Neuronal stem cell (in vitro differentiated cells): ENCODE measurements at regions not wholly inside any gene's neighbourhood (a gene's known extent, or its start where the extent isn't known, plus 50 kb on each side); places are given as distances from the start of the nearest gene placed in this dataset.
A peak's percentile ranks its signal among the peaks of the same experiment; 100 is the strongest.

Source experiments
- DNase-seq: peaks from one replicate; pipeline ENCODE4 v3.0.0-alpha.2; 2013; ENCODE audit warnings: low spot score
- H2AFZ ChIP-seq: one replicate; pipeline ENCODE4 v1.6.1; 2013; ENCODE audit warnings: mild to moderate bottlenecking, low read length, inconsistent platforms
- H2AK5ac ChIP-seq: 2 replicates; pipeline ENCODE4 v1.6.1; 2013; ENCODE audit warnings: low read depth, mild to moderate bottlenecking, inconsistent platforms, low read length, moderate library complexity, mixed read lengths
- H2BK120ac ChIP-seq: 2 replicates; pipeline ENCODE4 v1.6.1; 2013; ENCODE audit warnings: low read depth, mild to moderate bottlenecking, inconsistent platforms, low read length, moderate library complexity, mixed read lengths
- H2BK12ac ChIP-seq: one replicate; pipeline ENCODE4 v1.6.1; 2013; ENCODE audit warnings: low read length, inconsistent platforms
- H2BK15ac ChIP-seq: 2 replicates; pipeline ENCODE4 v1.6.1; 2013; ENCODE audit warnings: mild to moderate bottlenecking, low read length, inconsistent platforms, mixed read lengths
- H2BK5ac ChIP-seq: one replicate; pipeline ENCODE4 v1.6.1; 2013; ENCODE audit warnings: inconsistent platforms, mild to moderate bottlenecking, low read length, moderate library complexity
- H3K14ac ChIP-seq: one replicate; pipeline ENCODE4 v1.6.1; 2013; ENCODE audit warnings: low read length, inconsistent platforms
- H3K18ac ChIP-seq: 2 replicates; pipeline ENCODE4 v1.6.1; 2013; ENCODE audit warnings: low read length, inconsistent platforms
- H3K23ac ChIP-seq: 2 replicates; pipeline ENCODE4 v1.6.1; 2013; ENCODE audit warnings: low read depth, mild to moderate bottlenecking, mixed read lengths, low read length, inconsistent platforms; ENCODE audit not compliant: poor library complexity
- H3K27ac ChIP-seq: replicated peaks from 3 replicates; pipeline ENCODE4 v1.5.1; 2013; ENCODE audit warnings: low read length, inconsistent platforms
- H3K27me3 ChIP-seq, 3 experiments: 2 replicates each; pipeline ENCODE4 v1.6.1; 2013; ENCODE audit warnings: low read length in 3 of 3, mild to moderate bottlenecking in 2 of 3, inconsistent platforms in 1 of 3, low read depth in 1 of 3, mixed read lengths in 1 of 3, moderate library complexity in 1 of 3; ENCODE audit not compliant: control insufficient read depth in 3 of 3, insufficient read depth in 3 of 3
- H3K36me3 ChIP-seq, 2 donors: replicated peaks in 1 of 2; 2 replicates each; pipeline ENCODE4 v1.6.1; 2013; ENCODE audit warnings: low read length in 2 of 2; ENCODE audit not compliant: control insufficient read depth in 2 of 2, insufficient read depth in 2 of 2
- H3K4ac ChIP-seq: 2 replicates; pipeline ENCODE4 v1.6.1; 2013; ENCODE audit warnings: inconsistent platforms, mild to moderate bottlenecking, low read length, moderate library complexity
- H3K4me1 ChIP-seq, 2 donors: 1 replicate in 1 of 2; 2 replicates in 1 of 2; pipeline ENCODE4 v1.6.1; 2013; ENCODE audit warnings: low read length in 2 of 2, low read depth in 1 of 2; ENCODE audit not compliant: control insufficient read depth in 2 of 2, insufficient read depth in 1 of 2
- H3K4me2 ChIP-seq: one replicate; pipeline ENCODE4 v1.6.1; 2013; ENCODE audit warnings: mild to moderate bottlenecking, low read length, inconsistent platforms; ENCODE audit not compliant: insufficient read depth, poor library complexity, severe bottlenecking
- H3K4me3 ChIP-seq, 2 donors: 2 replicates each; pipeline ENCODE4 v1.5.1; 2013; ENCODE audit warnings: low read length in 2 of 2, mild to moderate bottlenecking in 2 of 2, inconsistent platforms in 1 of 2, moderate library complexity in 1 of 2
- H3K79me1 ChIP-seq: one replicate; pipeline ENCODE4 v1.6.1; 2013; ENCODE audit warnings: low read depth, mild to moderate bottlenecking, inconsistent platforms, low read length, moderate library complexity
- H3K9ac ChIP-seq: one replicate; pipeline ENCODE4 v1.6.1; 2013; ENCODE audit warnings: mild to moderate bottlenecking, low read depth, low read length, inconsistent platforms; ENCODE audit not compliant: poor library complexity
- H3K9me3 ChIP-seq, 2 donors: replicated peaks in 1 of 2; 2 replicates each; pipeline versions ENCODE3 to v1.6.1; 2013; ENCODE audit warnings: low read length in 2 of 2, mild to moderate bottlenecking in 2 of 2, inconsistent platforms in 1 of 2, low read depth in 1 of 2, mixed read lengths in 1 of 2, moderate library complexity in 1 of 2; ENCODE audit not compliant: control insufficient read depth in 2 of 2, insufficient read depth in 1 of 2
- H4K8ac ChIP-seq: one replicate; pipeline ENCODE4 v1.6.1; 2013; ENCODE audit warnings: low read depth, mild to moderate bottlenecking, inconsistent platforms, low read length, moderate library complexity
- H4K91ac ChIP-seq: one replicate; pipeline ENCODE4 v1.6.1; 2013; ENCODE audit warnings: low read length, low read depth, mild to moderate bottlenecking, inconsistent platforms; ENCODE audit not compliant: poor library complexity
- WGBS, 2 donors: extraction: QIAGEN DNeasy Blood & Tissue Kit; methylation state at CpG; one replicate each; pipeline ENCODE4 v1.1.7; 2013; ENCODE audit warnings: missing lambda C conversion rate in 2 of 2, mixed read lengths in 1 of 2; ENCODE audit not compliant: insufficient read length in 2 of 2, insufficient replicate concordance in 1 of 2; ENCODE audit errors: extremely low coverage in 2 of 2; 5-methylcytosine and 5-hydroxymethylcytosine counted together

GRCh38 chr14:95439881-95440280 is 76.6 kb downstream of the SYNE3 start:
- Histone ChIP-seq H2AFZ (no peak overlapping the region), H3K23ac (peak overlapping the region; percentile 12), H3K79me1 (no peaks in the 10 kb centered on the region), H2BK15ac (no peak overlapping the region), H3K36me3 (no peaks in the 10 kb centered on the region), H3K9ac (no peak overlapping the region), H2AK5ac (peak overlapping the region; percentile 56), H2BK12ac (no peak overlapping the region), H3K4me2 (no peak overlapping the region), H3K4ac (no peak overlapping the region), H3K9me3 (no peaks in the 10 kb centered on the region), H3K14ac (peak overlapping the region; percentile 22), H2BK120ac (no peak overlapping the region), H4K8ac (no peak overlapping the region), H3K4me3 (no peak overlapping the region), H2BK5ac (no peak overlapping the region), H3K27me3 (peaks cover 0 to under 1% (median 0%) of the 10 kb centered on the region in 3 experiments), H3K4me1 (peaks cover 0 to 2% of the 10 kb centered on the region in 2 donors), H4K91ac (no peak overlapping the region), H3K18ac (no peak overlapping the region), H3K27ac (no peak overlapping the region)
- DNase-seq: no peak
- WGBS, 2 donors: no CpG with 5 or more reads among the region's 14 CpGs

- no peak for DNase-seq
- Histone ChIP-seq H3K23ac (no peak overlapping the region), H3K27ac (no peak overlapping the region), H3K4me1 (peaks cover 0 to 2% of the 10 kb centered on the region in 2 donors), H3K4me2 (no peak overlapping the region), H3K36me3 (no peaks in the 10 kb centered on the region), H3K18ac (no peak overlapping the region), H2BK15ac (no peak overlapping the region), H4K8ac (no peak overlapping the region), H3K27me3 (no peaks in the 10 kb centered on the region), H2AFZ (no peak overlapping the region), H3K9me3 (no peaks in the 10 kb centered on the region), H3K9ac (no peak overlapping the region), H3K4me3 (no peak overlapping the region), H4K91ac (no peak overlapping the region), H3K14ac (no peak overlapping the region), H2BK120ac (no peak overlapping the region), H2BK5ac (no peak overlapping the region), H3K79me1 (no peaks in the 10 kb centered on the region), H3K4ac (no peak overlapping the region), H2AK5ac (no peak overlapping the region), H2BK12ac (no peak overlapping the region)
- no CpG with 5 or more reads among the region's 5 CpGs for WGBS, 2 donors
Observed at GRCh38 chr14:95437715-95438114, 78.7 kb downstream of the SYNE3 start.

- H2BK5ac ChIP-seq: no peak overlapping the region
- no peak overlapping the region for H3K4me2 ChIP-seq
- no peak overlapping the region for H2BK120ac ChIP-seq
- no CpG with 5 or more reads among the region's 4 CpGs for WGBS, 2 donors
- H3K4me1 ChIP-seq: peaks cover 0 to 2% of the 10 kb centered on the region in 2 donors
- H3K79me1 ChIP-seq: no peaks in the 10 kb centered on the region
- H2AFZ ChIP-seq: no peak overlapping the region
- no peak overlapping the region for H3K4ac ChIP-seq
- H3K9ac ChIP-seq: no peak overlapping the region
- no peak overlapping the region for H2AK5ac ChIP-seq
- H2BK12ac ChIP-seq: no peak overlapping the region
- H3K18ac ChIP-seq: no peak overlapping the region
- no peaks in the 10 kb centered on the region for H3K27me3 ChIP-seq
- H2BK15ac ChIP-seq: no peak overlapping the region
- H3K27ac ChIP-seq: no peak overlapping the region
- H3K23ac ChIP-seq: no peak overlapping the region
- H4K8ac ChIP-seq: no peak overlapping the region
- H3K4me3 ChIP-seq: no peak overlapping the region
- no peaks in the 10 kb centered on the region for H3K36me3 ChIP-seq
- no peak for DNase-seq
- no peak overlapping the region for H4K91ac ChIP-seq
- H3K14ac ChIP-seq: no peak overlapping the region
- no peaks in the 10 kb centered on the region for H3K9me3 ChIP-seq
Observed at GRCh38 chr14:95436354-95436753, 80.1 kb downstream of the SYNE3 start.

- Histone ChIP-seq H3K23ac (no peak overlapping the region), H2AK5ac (no peak overlapping the region), H3K27ac (no peak overlapping the region), H3K4me2 (no peak overlapping the region), H3K79me1 (no peaks in the 10 kb centered on the region), H3K14ac (no peak overlapping the region), H3K4me3 (no peak overlapping the region), H4K91ac (no peak overlapping the region), H3K9me3 (no peaks in the 10 kb centered on the region), H3K9ac (no peak overlapping the region), H2BK5ac (no peak overlapping the region), H4K8ac (no peak overlapping the region), H3K4me1 (no peaks in the 10 kb centered on the region), H3K4ac (no peak overlapping the region), H2BK12ac (no peak overlapping the region), H3K18ac (no peak overlapping the region), H3K27me3 (no peaks in the 10 kb centered on the region), H2BK15ac (no peak overlapping the region), H3K36me3 (no peaks in the 10 kb centered on the region), H2BK120ac (no peak overlapping the region), H2AFZ (no peak overlapping the region)
- WGBS, 2 donors: no CpG with 5 or more reads among the region's 1 CpG
- no peak for DNase-seq
Observed at GRCh38 chr14:95434121-95434520, 82.3 kb downstream of the SYNE3 start.
